ENCODE measurements at regions not wholly inside any gene's neighbourhood (a gene's known extent, or its start where the extent isn't known, plus 50 kb on each side); places are given as distances from the start of the nearest gene placed in this dataset.
"Not testable (repeated sequence)": the region's sequence is repeated elsewhere in the genome, so short reads cannot be mapped to it uniquely, and the experiment has no call there.

DNA sequence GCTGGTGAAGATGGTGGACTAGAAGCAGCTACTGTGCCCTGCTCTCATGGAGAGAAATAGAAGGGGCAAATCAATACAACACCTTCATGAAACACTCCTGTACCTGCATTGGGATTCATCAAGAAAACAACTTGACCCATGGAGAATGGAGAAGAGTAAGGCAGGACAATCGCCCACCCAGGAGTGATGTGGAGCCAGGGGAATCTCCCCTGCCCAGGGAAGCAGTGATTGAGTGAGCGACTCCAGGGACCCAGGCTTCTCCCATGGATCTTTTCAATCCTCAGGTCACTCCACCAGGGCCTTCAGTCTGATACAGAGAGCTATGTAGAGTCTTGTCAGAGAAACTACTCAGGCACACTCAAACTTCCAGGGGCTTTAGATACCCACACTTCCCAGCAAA is 161.9 kb upstream of the DYRK2 start:
- Mint-ChIP-seq H3K27me3 (no peaks in the 10 kb centered on the region), H3K4me1 (peaks cover 42% of the 10 kb centered on the region), H3K9me3 (peaks cover 12% of the 10 kb centered on the region), H3K4me3 (no peak overlapping the region), H3K36me3 (peaks cover 10% of the 10 kb centered on the region), H3K27ac (no peak overlapping the region)

DNA sequence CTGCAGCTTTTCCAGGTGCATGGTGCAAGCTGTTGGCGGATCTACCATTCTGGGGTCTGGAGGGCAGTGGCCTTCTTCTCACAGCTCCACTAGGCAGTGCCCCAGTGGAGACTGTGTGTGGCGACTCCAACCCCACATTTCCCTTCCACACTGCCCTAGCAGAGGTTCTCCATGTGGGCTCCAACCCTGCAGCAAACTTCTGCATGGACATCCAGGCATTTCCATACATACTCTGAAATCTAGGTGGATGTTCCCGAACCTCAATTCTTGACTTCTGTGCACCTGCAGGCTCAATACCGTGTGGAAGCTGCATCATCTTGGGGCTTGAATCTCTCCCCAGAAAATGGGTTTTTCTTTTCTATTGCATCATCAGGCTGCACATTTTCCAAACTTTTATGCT is 160.2 kb upstream of the DYRK2 start:
- not testable (repeated sequence) for H3K4me3 Mint-ChIP-seq, H3K27ac Mint-ChIP-seq, H3K27me3 Mint-ChIP-seq
- H3K36me3 Mint-ChIP-seq, result peaks cover 10% of the 10 kb centered on the region
- H3K9me3 Mint-ChIP-seq, result peaks cover 18% of the 10 kb centered on the region
- H3K4me1 Mint-ChIP-seq, result peaks cover 29% of the 10 kb centered on the region

DNA sequence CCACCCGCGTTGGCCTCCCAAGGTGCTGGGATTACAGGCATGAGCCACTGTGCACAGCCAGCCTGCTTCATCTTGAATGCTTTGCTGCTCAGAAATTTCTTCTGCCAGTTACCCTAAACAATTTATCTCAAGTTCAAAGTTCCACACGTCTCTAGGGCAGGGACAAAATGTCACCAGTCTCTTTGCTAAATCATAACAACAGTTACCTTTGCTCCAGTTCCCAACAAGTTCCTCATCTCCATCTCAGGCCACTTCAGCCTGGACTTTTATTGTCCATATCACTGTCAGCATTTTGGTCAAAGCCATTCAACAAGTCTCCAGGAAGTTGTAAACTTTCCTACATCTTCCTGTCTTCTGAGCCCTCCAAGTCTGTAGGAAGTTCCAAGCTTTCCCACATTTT is 159.5 kb upstream of the DYRK2 start:
- H3K4me3 Mint-ChIP-seq, result no peak overlapping the region
- H3K4me1 Mint-ChIP-seq, result peaks cover 23% of the 10 kb centered on the region
- peaks cover 10% of the 10 kb centered on the region for H3K36me3 Mint-ChIP-seq
- H3K27ac Mint-ChIP-seq, result no peak overlapping the region
- H3K27me3 Mint-ChIP-seq, result no peaks in the 10 kb centered on the region
- H3K9me3 Mint-ChIP-seq, result peaks cover 18% of the 10 kb centered on the region

DNA sequence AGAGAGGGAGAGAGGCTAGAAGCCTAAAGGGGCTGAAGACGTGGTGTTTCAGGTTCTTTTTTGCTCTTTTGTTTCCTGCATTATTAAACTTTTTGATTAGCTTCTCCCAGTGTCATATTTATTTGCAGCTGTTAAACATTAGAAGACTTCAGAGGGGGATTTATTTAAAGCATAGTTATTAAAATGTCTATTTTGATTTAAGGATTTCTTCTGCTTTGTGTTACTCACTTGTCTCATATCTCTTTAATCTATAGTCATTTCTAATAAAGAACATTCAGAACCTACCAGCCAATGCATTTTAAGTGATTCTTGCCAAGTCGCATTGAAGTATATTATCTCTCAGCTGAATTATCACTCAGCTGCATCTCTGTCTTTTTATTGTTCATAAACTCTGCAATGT is 152.0 kb upstream of the DYRK2 start:
- no peaks in the 10 kb centered on the region for H3K27me3 Mint-ChIP-seq
- no peak overlapping the region for H3K4me3 Mint-ChIP-seq
- H3K27ac Mint-ChIP-seq, result no peak overlapping the region
- H3K4me1 Mint-ChIP-seq, result peaks cover 8% of the 10 kb centered on the region
- peaks cover 6% of the 10 kb centered on the region for H3K9me3 Mint-ChIP-seq
- H3K36me3 Mint-ChIP-seq, result peaks cover 2% of the 10 kb centered on the region

DNA sequence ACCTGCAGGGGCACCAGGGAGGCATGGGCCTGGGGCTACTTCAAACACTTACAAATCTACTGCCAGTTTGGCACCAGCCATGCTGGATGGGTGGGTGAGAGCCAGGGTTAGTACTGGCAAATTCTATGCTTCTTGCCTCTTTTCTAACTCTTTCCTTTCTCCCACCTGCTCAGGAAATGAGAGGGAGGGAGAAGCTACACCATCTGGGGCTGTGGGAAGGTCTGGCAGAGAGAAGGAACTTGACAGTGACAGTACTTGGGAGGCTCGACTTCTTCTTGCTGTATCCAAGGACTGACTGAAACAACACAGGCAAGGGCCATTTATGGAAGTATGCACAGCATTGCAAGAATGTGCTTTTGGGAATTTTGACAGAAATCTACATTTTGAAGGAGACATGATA is 149.6 kb upstream of the DYRK2 start:
- Mint-ChIP-seq H3K27ac (no peak overlapping the region), H3K36me3 (peaks cover 2% of the 10 kb centered on the region), H3K4me3 (no peak overlapping the region), H3K9me3 (no peaks in the 10 kb centered on the region), H3K27me3 (no peaks in the 10 kb centered on the region), H3K4me1 (peaks cover 21% of the 10 kb centered on the region)

DNA sequence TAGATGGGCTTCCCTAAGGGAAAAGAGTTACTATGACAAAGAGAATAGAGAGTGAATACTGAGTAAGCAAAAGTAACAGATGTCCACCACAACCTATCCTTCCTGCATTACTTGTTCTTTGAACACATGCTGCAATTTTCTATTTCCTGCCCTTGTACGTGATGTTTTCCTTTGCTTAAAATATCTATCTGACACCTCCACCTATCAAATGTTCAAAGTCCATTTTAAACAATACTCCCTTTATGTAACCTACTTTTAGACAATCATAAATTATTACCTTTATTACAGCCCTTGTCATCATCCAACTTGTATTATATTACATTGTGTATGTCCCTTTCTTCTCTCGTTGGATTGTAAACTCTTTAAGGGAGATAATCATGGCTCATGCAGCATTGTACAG is 147.2 kb upstream of the DYRK2 start:
- H3K27ac Mint-ChIP-seq, result no peak overlapping the region
- peaks cover 2% of the 10 kb centered on the region for H3K36me3 Mint-ChIP-seq
- no peaks in the 10 kb centered on the region for H3K9me3 Mint-ChIP-seq
- no peaks in the 10 kb centered on the region for H3K27me3 Mint-ChIP-seq
- H3K4me1 Mint-ChIP-seq, result peaks cover 22% of the 10 kb centered on the region
- no peak overlapping the region for H3K4me3 Mint-ChIP-seq

DNA sequence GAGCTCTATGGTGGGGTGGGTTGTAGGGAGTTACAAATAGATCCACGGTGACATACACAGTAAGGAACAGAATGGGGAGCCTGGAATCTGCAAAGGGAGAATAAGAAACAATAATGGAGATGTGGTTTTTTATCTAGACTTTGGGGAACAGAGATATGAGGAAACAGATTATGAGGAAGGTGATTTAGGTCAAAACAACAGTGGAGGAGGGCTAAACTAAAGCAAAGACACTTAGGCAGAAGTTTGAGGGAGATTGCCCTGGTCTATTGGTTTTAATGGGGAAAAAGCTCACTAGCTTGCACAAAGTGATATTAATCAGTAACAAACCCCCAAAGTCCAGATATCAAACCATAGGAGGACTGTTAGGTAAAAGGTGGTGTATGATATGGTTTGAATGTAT is 144.5 kb upstream of the DYRK2 start:
- Mint-ChIP-seq H3K4me3 (no peak overlapping the region), H3K4me1 (peaks cover 22% of the 10 kb centered on the region), H3K36me3 (no peaks in the 10 kb centered on the region), H3K27ac (no peak overlapping the region), H3K9me3 (no peaks in the 10 kb centered on the region), H3K27me3 (no peaks in the 10 kb centered on the region)

DNA sequence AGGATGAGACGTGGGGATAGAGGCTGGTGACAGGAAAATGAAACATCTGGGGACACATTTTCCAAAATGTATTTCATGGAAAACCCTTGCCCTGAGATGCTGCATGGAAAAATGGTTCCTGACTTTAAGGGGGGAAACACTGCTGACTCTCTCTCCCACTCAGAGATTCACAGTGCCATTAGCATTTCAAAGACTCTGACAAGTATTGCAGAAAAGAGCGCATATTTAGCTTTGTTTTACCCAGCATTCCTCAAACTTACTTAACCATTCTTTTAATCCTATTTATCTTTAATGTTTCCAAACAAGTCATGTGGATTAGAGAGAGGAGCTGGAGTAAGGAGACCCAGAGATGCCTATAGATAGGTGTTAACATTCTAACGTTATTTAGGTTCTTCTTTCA is 141.8 kb upstream of the DYRK2 start:
- Mint-ChIP-seq H3K27me3 (no peaks in the 10 kb centered on the region), H3K4me1 (peaks cover 25% of the 10 kb centered on the region), H3K4me3 (no peak overlapping the region), H3K9me3 (no peaks in the 10 kb centered on the region), H3K36me3 (no peaks in the 10 kb centered on the region), H3K27ac (no peak overlapping the region)

DNA sequence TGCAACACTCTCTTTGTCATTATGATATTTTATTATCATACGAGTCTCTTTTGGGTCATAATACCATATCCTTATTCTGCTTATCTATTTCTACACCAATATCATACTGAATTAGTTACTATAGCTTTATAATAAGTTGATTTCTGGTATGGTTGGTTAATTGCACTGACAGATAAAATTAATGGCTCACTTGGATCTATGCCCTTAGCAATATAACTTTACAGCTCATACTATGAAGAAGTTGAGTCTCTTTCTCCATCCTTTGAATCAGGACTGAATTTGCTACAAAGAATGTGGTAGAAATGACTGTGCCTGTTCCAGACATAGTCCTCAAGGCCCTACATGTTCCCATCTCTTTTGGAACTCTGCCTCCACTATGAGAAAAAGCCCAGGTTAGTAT is 139.7 kb upstream of the DYRK2 start:
- peaks cover 29% of the 10 kb centered on the region for H3K4me1 Mint-ChIP-seq
- H3K27me3 Mint-ChIP-seq, result no peaks in the 10 kb centered on the region
- no peak overlapping the region for H3K27ac Mint-ChIP-seq
- H3K4me3 Mint-ChIP-seq, result no peak overlapping the region
- H3K36me3 Mint-ChIP-seq, result no peaks in the 10 kb centered on the region
- H3K9me3 Mint-ChIP-seq, result no peaks in the 10 kb centered on the region

DNA sequence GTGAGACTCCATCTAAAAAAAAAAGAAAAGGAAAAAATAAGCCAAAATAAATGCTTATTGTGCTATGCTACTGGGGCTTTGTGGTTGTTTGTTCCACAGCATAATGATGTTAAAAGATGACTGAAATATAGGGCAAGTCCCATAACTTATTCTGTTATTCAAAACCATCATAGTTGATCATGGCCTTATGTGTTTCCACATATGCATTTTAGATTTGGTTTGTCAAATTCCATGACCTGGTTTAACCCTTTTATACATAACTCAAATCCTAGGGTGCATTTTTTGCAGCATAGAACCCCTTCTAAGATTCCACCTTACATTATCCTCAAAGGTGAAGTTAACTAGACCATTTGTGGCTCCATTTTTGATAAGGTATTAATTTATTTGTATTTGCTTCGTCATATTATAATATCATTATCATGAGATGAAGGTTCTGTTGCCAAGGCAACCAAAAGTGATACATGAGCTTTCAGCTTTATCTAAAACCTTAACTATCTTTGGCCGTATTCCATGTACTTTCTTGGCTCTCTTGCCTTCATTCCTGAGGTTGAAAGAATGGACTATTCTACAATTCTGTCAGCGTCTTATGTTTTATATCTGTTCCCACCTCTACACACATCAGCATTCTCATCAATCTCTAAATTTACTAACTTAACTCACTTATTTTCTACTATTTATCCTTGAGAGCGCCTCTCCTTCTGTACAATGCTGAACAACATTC is 138.7 kb upstream of the DYRK2 start:
- Mint-ChIP-seq H3K36me3 (no peaks in the 10 kb centered on the region), H3K27me3 (no peaks in the 10 kb centered on the region), H3K9me3 (no peaks in the 10 kb centered on the region), H3K4me1 (peaks cover 35% of the 10 kb centered on the region), H3K4me3 (no peak overlapping the region), H3K27ac (no peak overlapping the region)

DNA sequence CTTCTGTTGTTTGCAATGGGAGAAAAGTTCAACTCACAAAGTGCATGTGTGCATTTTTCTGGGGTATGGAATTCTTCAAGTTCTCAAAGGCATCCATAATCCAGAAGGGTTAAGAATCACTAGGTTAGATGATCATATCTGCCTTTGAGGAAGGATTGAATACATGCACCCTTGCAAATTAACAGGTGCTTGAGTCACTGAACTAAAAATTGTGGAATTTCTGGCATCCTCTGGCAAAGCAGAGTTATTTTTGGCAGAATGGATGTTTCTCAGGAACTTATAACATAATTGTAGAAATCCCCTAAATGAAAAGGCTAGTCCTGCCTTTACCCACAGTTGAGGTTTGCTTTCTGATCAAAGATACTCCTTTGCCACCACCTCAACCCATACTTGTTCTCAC is 136.5 kb upstream of the DYRK2 start:
- H3K27ac Mint-ChIP-seq, result no peak overlapping the region
- peaks cover 58% of the 10 kb centered on the region for H3K4me1 Mint-ChIP-seq
- H3K4me3 Mint-ChIP-seq, result no peak overlapping the region
- H3K27me3 Mint-ChIP-seq, result no peaks in the 10 kb centered on the region
- no peaks in the 10 kb centered on the region for H3K36me3 Mint-ChIP-seq
- no peaks in the 10 kb centered on the region for H3K9me3 Mint-ChIP-seq

DNA sequence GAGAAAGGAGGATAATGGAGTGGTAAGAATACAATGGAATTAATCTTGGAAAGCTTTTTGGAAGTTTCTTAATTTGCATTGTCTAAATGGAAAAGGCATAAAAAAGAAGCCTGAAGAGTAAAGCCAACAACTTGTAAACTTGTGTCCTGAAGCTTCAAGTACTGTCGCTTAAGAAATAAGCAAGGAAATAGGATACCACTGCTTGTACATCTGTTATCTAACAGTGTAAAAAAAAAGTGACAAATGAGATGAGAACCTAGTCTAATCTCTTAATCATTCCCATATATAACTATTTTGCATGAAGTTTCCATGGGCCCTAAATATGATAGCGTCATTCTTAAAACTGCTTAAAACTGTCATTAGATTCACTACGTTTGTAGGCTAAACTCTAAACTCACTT is 134.0 kb upstream of the DYRK2 start:
- Mint-ChIP-seq H3K27ac (no peak overlapping the region), H3K36me3 (no peaks in the 10 kb centered on the region), H3K9me3 (no peaks in the 10 kb centered on the region), H3K27me3 (no peaks in the 10 kb centered on the region), H3K4me3 (peak overlapping the region; percentile 17), H3K4me1 (peaks cover 66% of the 10 kb centered on the region)

DNA sequence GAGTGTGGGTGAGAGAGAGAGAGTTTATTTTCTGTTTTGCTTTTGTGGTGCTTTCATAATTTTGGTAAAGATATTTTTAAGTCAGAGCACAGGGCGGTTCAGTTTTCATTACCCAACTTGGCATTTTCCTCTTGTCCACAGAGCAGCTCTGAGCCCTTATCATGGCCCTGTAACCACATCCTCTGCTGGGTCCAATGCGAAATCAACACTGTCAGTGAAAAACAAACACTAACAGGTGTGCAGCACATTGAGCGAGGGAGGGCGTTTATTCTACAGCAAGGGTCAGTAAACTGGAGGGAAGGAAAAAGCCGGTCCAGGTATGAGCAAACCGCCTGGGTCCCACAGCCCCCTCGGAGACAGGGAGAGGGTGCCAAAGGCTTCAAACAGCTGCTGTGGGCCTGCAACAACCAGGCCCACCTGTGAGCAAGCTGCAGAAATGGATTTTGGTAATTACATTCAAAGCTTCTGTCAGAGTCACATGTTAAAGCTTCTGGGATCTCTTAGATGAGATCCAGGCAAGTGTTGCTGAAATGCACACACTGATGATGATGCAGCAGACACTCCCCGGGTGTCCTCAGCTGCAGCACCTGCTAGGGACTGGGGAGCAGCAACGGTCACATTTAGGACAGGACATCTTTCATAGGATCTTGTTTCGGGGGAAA is 132.7 kb upstream of the DYRK2 start:
- Mint-ChIP-seq H3K4me3 (peak overlapping the region; percentile 35), H3K4me1 (peaks cover 61% of the 10 kb centered on the region), H3K9me3 (no peaks in the 10 kb centered on the region), H3K27me3 (no peaks in the 10 kb centered on the region), H3K36me3 (no peaks in the 10 kb centered on the region), H3K27ac (peak overlapping the region; percentile 20)

DNA sequence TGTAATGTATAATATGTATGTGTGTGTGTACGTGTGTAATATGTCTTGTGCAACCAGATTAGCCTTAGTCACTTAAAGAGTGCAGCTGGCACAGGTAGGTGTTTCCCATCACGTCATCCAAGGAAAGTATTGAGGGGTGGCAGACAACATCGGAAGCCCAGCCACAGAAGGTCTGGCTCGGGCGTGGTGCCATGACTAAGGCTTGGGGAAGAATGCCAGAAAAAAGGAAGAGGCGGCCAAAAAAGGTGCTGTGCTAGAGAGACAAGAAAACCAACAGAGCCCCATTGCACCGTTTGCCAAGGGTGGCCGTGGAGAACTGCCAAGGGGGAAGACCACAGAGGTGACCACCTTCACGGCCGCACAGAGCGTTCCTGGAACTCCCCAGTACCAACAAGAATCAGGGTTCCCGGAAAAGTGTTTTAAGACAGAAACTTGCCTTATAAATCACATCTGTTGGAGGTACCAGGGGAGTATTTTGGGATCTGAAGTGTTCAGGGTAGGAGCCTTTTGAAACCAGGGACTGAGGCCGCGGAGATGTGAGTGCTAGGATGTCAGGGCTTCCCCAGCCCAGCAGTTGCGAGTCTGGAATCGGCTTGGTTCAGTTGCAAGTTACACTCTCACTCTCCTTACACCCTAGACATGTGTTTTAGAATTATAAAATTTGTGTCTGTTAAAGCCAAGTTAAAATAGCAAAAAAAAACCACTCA is 131.2 kb upstream of the DYRK2 start:
- H3K4me3 Mint-ChIP-seq, result no peak overlapping the region
- no peak overlapping the region for H3K27ac Mint-ChIP-seq
- no peaks in the 10 kb centered on the region for H3K9me3 Mint-ChIP-seq
- H3K36me3 Mint-ChIP-seq, result no peaks in the 10 kb centered on the region
- H3K27me3 Mint-ChIP-seq, result no peaks in the 10 kb centered on the region
- H3K4me1 Mint-ChIP-seq, result peaks cover 51% of the 10 kb centered on the region

DNA sequence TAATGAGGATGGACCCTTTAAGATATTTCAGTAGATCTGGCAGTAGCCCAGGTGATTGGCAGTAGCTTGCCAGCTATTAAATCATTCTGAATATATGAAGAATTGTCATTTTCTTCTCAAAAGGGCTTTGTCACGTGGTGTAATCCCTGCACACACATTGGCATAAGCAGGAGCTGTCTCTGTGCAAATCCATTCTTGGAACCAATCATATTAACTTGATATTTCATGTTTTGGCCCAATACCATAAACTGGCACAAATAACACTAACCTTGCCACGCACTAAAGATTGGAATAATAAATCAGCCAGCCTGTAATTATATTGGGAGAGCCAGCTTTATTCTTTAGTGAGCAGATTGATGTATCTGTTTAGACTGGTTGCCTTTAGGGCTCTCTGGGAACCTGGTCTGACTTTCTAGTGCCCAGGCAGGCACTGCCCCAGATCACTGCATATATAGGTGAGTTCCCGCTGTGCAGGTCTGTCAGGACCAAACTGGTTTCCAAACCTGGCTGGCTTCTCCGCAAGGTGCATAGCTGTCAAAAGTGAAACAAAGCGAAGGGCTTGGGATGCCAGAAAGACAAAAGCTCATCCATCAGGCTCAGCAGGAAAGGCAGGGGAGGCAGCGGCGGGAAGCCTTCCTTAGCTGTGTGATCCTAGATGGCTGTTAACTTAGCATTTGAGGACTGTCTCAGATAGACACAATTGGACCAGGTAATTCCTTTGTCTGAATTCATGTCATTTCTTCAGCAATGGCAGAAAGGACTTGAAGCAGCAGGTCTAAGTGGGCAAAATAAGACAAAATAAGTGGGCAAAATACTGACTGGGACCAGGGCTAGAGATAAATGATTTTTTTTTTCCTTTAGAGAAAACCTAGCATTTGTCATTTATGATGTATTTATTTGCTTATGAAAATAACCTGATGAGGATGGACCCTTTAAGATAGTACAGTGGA is 128.8 kb upstream of the DYRK2 start:
- H3K36me3 Mint-ChIP-seq, result no peaks in the 10 kb centered on the region
- H3K27me3 Mint-ChIP-seq, result no peaks in the 10 kb centered on the region
- H3K4me3 Mint-ChIP-seq, result no peak overlapping the region
- peaks cover 36% of the 10 kb centered on the region for H3K4me1 Mint-ChIP-seq
- no peaks in the 10 kb centered on the region for H3K9me3 Mint-ChIP-seq
- H3K27ac Mint-ChIP-seq, result no peak overlapping the region

All from activated naive CD4-positive, alpha-beta T cell treated with anti-CD3 and anti-CD28 coated beads, Interleukin-2, amount 50 U/mL, for 24 hours (primary cell).